K562 (cell line): ENCODE measurements at regions not wholly inside any gene's neighbourhood (a gene's known extent, or its start where the extent isn't known, plus 50 kb on each side); places are given as distances from the start of the nearest gene placed in this dataset.

ENCODE experiments used
- ATAC-seq: fragments of 200-7000 bp; cut with Tn5 transposase; 3 replicates; pipeline ENCODE4 v1.9.1; 2020; ENCODE audit warnings: moderate library complexity
- BruUV-seq: library from RNA; stranded (reverse); fragments of 400-500 nt; replicated peaks from 2 replicates; lab custom pipeline; 2021; lab: Mats Ljungman, UMichigan
- CTCF ChIA-PET: fragments of 300-600 bp; formaldehyde crosslinking; extraction: SDS; loops from one replicate; lab custom pipeline; 2021; ENCODE audit warnings: low intra/inter-chr PET ratio; lab: Yijun Ruan, JAX
- POLR2A ChIA-PET: fragments of 300-600, 350-650 bp; sonication (Branson Sonifier 250); formaldehyde crosslinking; extraction: SDS; loops from one replicate; lab custom pipeline; 2021; ENCODE audit warnings: antibody characterized with exemption, inconsistent platforms; lab: Yijun Ruan, JAX
- DNase-seq, 4 experiments: peaks; one replicate each; pipeline versions ENCODE4 v3.0.0 to v3.0.0-alpha.2; 2011 to 2018; ENCODE audit warnings: low spot score in 3 of 4, mixed read lengths in 3 of 4; ENCODE audit errors: extremely low read depth in 1 of 4
- FAIRE-seq: peaks from 2 replicates; lab custom pipeline; 2011; peaks lifted over from hg19 to GRCh38; lab: Jason Lieb, UNC
- H2AFZ ChIP-seq: 2 replicates; pipeline ENCODE4 v1.6.0; 2011; ENCODE audit warnings: low read depth, low read length, control low read depth, inconsistent platforms
- H3K27ac ChIP-seq: fragments of 200-600 bp; 3 replicates; pipeline ENCODE4 v1.8.0; 2011; ENCODE audit warnings: low read depth, mild to moderate bottlenecking, control low read depth, inconsistent platforms, low read length, moderate library complexity, mixed read lengths; ENCODE audit errors: extremely low read depth
- H3K27me3 ChIP-seq, 2 experiments: fragments of 300-600 bp in 1 of 2; 2 replicates in 1 of 2; 3 replicates in 1 of 2; pipeline versions ENCODE4 v1.6.0 to v1.8.0; 2011; ENCODE audit warnings: inconsistent platforms in 2 of 2, low read length in 2 of 2, mild to moderate bottlenecking in 1 of 2, mixed read lengths in 1 of 2, moderate library complexity in 1 of 2; ENCODE audit not compliant: control insufficient read depth in 2 of 2, insufficient read depth in 2 of 2
- H3K36me3 ChIP-seq: fragments of 300-600 bp; 3 replicates; pipeline ENCODE4 v1.8.0; 2011; ENCODE audit warnings: mild to moderate bottlenecking, low read length, inconsistent platforms; ENCODE audit not compliant: control insufficient read depth, insufficient read depth
- H3K4me1 ChIP-seq, 2 experiments: fragments of 200-600 bp in 1 of 2; replicated peaks in 1 of 2; 2 replicates in 1 of 2; 3 replicates in 1 of 2; pipeline versions ENCODE4 v1.5.1 to v1.8.0; 2011; ENCODE audit warnings: inconsistent platforms in 2 of 2, low read length in 2 of 2, mild to moderate bottlenecking in 1 of 2, mixed read lengths in 1 of 2, moderate library complexity in 1 of 2; ENCODE audit not compliant: control insufficient read depth in 2 of 2, insufficient read depth in 2 of 2
- H3K4me2 ChIP-seq: 2 replicates; pipeline ENCODE4 v1.6.1; 2011; ENCODE audit warnings: low read length, control low read depth, inconsistent platforms, mixed read lengths; ENCODE audit not compliant: insufficient read depth
- H3K4me3 ChIP-seq: fragments of 200-600 bp; sonication (generic), shearing (Covaris generic); 2 replicates; pipeline ENCODE4 v1.5.1; 2016; ENCODE audit warnings: control low read depth, inconsistent platforms
- H3K79me2 ChIP-seq: fragments of 200-600 bp; 3 replicates; pipeline ENCODE4 v1.8.0; 2011; ENCODE audit warnings: low read length, inconsistent platforms; ENCODE audit not compliant: control insufficient read depth, insufficient read depth
- H3K9ac ChIP-seq, 2 experiments: 2 replicates each; pipeline versions ENCODE4 v1.6.0 to v1.6.1; 2011; ENCODE audit warnings: low read depth in 2 of 2, low read length in 2 of 2, control low read depth in 1 of 2, inconsistent platforms in 1 of 2, mild to moderate bottlenecking in 1 of 2, mixed read lengths in 1 of 2; ENCODE audit not compliant: insufficient read depth in 1 of 2
- H3K9me1 ChIP-seq: one replicate; pipeline ENCODE4 v1.6.0; 2011; ENCODE audit warnings: inconsistent platforms, mild to moderate bottlenecking, low read length, moderate library complexity; ENCODE audit not compliant: control insufficient read depth, insufficient read depth
- H3K9me3 ChIP-seq: replicated peaks from 2 replicates; pipeline ENCODE4 v1.5.1; 2011; ENCODE audit warnings: low read depth, low read length, inconsistent platforms; ENCODE audit not compliant: control insufficient read depth, insufficient read depth
- H4K20me1 ChIP-seq: replicated peaks from 2 replicates; pipeline ENCODE4 v1.6.1; 2011; ENCODE audit warnings: low read length, inconsistent platforms, mixed read lengths; ENCODE audit not compliant: control insufficient read depth, insufficient read depth
- DMBX1 ChIP-seq: fragments of 250-450 bp; sonication (Bioruptor Pico); IDR thresholded peaks from 2 replicates; pipeline ENCODE4 v1.8.0; 2022; ENCODE audit warnings: inconsistent platforms, mild to moderate bottlenecking, moderate library complexity, borderline replicate concordance
- GATAD2A ChIP-seq: fragments of 450-650 bp; IDR thresholded peaks from 2 replicates; pipeline ENCODE4 v1.6.1; 2017
- MTA1 ChIP-seq: fragments of 450-650 bp; IDR thresholded peaks from 2 replicates; pipeline ENCODE4 v1.6.1; 2017; ENCODE audit warnings: borderline replicate concordance
- NR2C1 ChIP-seq, 2 experiments: fragments of 450-650 bp; IDR thresholded peaks; 2 replicates each; pipeline ENCODE4 v1.6.1; 2017; ENCODE audit warnings: mild to moderate bottlenecking in 2 of 2, antibody characterized with exemption in 1 of 2, inconsistent platforms in 1 of 2, missing compliant biosample characterization in 1 of 2, missing genetic modification characterization in 1 of 2
- PCBP1 ChIP-seq: fragments of 200-400 bp; formaldehyde crosslinking; IDR thresholded peaks from 2 replicates; pipeline ENCODE4 v1.6.1; 2018; ENCODE audit warnings: mild to moderate bottlenecking, low read depth, low read length; ENCODE audit not compliant: poor library complexity, severe bottlenecking
- SIN3B ChIP-seq: fragments of 450-650 bp; IDR thresholded peaks from 2 replicates; pipeline ENCODE4 v1.6.1; 2017; ENCODE audit warnings: low read depth, mild to moderate bottlenecking, moderate library complexity
- SREBF2 ChIP-seq: sonication (generic); formaldehyde crosslinking; IDR thresholded peaks from 2 replicates; pipeline ENCODE4 v1.4.0; 2020; ENCODE audit warnings: mild to moderate bottlenecking, missing genetic modification reagents
- SRSF1 ChIP-seq: fragments of 200-400 bp; formaldehyde crosslinking; IDR thresholded peaks from 2 replicates; pipeline ENCODE4 v1.6.1; 2017; ENCODE audit warnings: mild to moderate bottlenecking, low read depth, low read length, moderate library complexity
- TBP ChIP-seq: optimal IDR thresholded peaks from 2 replicates; pipeline ENCODE3; 2011; ENCODE audit warnings: low read depth, low read length, improper control_type of control experiment
- ZBTB8A ChIP-seq: fragments of 450-650 bp; IDR thresholded peaks from 2 replicates; pipeline ENCODE4 v1.6.1; 2018; ENCODE audit warnings: mild to moderate bottlenecking, moderate library complexity; ENCODE audit not compliant: partially characterized antibody
- ZEB2 ChIP-seq: fragments of 450-650 bp; IDR thresholded peaks from 2 replicates; pipeline ENCODE4 v1.6.1; 2016
- ZFP1 ChIP-seq: fragments of 450-650 bp; formaldehyde crosslinking; IDR thresholded peaks from 2 replicates; pipeline ENCODE4 v1.4.0; 2020; ENCODE audit warnings: mild to moderate bottlenecking, mixed read lengths
- ZSCAN29 ChIP-seq: fragments of 450-650 bp; IDR thresholded peaks from 2 replicates; pipeline ENCODE4 v1.6.1; 2017
- WGBS: fragments of 100-300 bp; shearing (Covaris generic); methylation state at CpG from one replicate; pipeline ENCODE4 v1.1.6; 2016; ENCODE audit warnings: low coverage, mixed read lengths; ENCODE audit not compliant: insufficient coverage; ENCODE audit errors: missing lambda C conversion rate; 5-methylcytosine and 5-hydroxymethylcytosine counted together
- in situ Hi-C: fragments of 300-500 bp; cut with MboI; formaldehyde crosslinking; loops from 4 replicates; pipeline ENCODE4 v1.15.0; 2018; ENCODE audit warnings: inconsistent platforms, mixed read lengths
- intact Hi-C: fragments of 100-400 bp; cut with micrococcal nuclease; formaldehyde crosslinking; loops from 2 replicates; pipeline ENCODE4 v1.14.2; 2022
- TF ChIP-seq, protein P1 (sequence below): fragments of 250-450 bp; sonication (Bioruptor Pico); IDR thresholded peaks from 2 replicates; pipeline ENCODE4 v1.5.0; 2021; ENCODE audit warnings: mild to moderate bottlenecking, borderline replicate concordance
- TF ChIP-seq, protein P2 (sequence below), 3 experiments: fragments of 200-800 bp in 1 of 3; fragments of 250-450 bp in 1 of 3; fragments of 450-650 bp in 1 of 3; sonication (Bioruptor Pico) in 1 of 3; sonication (Bioruptor generic) in 1 of 3; formaldehyde crosslinking in 1 of 3; IDR thresholded peaks; 2 replicates each; pipeline versions ENCODE4 v1.6.1 to v1.8.0; 2016 to 2022; ENCODE audit warnings: mild to moderate bottlenecking in 2 of 3, missing genetic modification characterization in 2 of 3, missing compliant biosample characterization in 1 of 3, moderate library complexity in 1 of 3
- TF ChIP-seq, protein P3 (sequence below): sonication (generic); formaldehyde crosslinking; IDR thresholded peaks from 2 replicates; pipeline ENCODE4 v1.8.0; 2022; ENCODE audit warnings: missing genetic modification reagents, mild to moderate bottlenecking, moderate library complexity, borderline replicate concordance

DNA sequence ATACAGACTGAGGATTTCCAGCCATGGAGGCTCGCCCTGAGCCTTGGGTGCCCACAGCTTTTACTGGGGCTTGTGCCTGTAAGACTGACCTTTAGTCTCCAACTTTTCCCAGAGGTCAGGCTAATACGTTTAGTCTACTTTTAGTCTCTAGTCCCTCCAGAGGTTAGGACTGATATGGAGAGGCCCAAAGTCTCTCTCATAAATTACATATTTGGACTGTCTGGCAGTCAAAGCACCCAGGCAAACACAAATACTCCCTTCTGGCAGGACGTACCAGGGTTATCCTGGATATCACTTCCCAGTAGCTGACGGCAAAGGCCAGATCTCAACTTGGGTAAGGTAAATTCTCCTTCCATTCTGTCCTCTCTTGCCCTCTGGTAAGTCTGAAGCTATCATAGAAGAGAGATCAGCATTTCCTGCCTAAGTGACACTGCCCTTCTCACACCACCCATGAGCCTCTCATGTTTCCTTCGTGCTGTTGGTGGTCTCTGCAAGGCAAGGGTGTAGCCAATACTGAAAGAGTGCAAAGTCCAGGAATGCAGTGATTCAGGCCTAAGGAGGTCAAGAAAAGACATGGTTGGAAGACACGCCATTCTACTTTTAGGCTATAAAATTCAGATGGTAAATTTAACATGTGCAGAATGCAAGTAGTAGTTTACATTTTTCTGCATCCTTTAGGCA lies 69.3 kb upstream of the NEDD4L start:
- BruUV-seq = no TSS peak
- TF ChIP-seq, protein P1, sequence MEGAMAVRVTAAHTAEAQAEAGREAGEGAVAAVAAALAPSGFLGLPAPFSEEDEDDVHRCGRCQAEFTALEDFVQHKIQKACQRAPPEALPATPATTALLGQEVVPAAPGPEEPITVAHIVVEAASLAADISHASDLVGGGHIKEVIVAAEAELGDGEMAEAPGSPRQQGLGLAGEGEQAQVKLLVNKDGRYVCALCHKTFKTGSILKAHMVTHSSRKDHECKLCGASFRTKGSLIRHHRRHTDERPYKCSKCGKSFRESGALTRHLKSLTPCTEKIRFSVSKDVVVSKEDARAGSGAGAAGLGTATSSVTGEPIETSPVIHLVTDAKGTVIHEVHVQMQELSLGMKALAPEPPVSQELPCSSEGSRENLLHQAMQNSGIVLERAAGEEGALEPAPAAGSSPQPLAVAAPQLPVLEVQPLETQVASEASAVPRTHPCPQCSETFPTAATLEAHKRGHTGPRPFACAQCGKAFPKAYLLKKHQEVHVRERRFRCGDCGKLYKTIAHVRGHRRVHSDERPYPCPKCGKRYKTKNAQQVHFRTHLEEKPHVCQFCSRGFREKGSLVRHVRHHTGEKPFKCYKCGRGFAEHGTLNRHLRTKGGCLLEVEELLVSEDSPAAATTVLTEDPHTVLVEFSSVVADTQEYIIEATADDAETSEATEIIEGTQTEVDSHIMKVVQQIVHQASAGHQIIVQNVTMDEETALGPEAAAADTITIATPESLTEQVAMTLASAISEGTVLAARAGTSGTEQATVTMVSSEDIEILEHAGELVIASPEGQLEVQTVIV = no peak
- TF ChIP-seq ZFP1 = no peak
- TF ChIP-seq NR2C1 (IDR thresholded peaks at IDR 0.05) = no peak
- no peak for TF ChIP-seq NR2C1 (tag; IDR thresholded peaks at IDR 0.05)
- no peak for TF ChIP-seq TBP
- no peak for TF ChIP-seq ZEB2
- TF ChIP-seq, protein P2, sequence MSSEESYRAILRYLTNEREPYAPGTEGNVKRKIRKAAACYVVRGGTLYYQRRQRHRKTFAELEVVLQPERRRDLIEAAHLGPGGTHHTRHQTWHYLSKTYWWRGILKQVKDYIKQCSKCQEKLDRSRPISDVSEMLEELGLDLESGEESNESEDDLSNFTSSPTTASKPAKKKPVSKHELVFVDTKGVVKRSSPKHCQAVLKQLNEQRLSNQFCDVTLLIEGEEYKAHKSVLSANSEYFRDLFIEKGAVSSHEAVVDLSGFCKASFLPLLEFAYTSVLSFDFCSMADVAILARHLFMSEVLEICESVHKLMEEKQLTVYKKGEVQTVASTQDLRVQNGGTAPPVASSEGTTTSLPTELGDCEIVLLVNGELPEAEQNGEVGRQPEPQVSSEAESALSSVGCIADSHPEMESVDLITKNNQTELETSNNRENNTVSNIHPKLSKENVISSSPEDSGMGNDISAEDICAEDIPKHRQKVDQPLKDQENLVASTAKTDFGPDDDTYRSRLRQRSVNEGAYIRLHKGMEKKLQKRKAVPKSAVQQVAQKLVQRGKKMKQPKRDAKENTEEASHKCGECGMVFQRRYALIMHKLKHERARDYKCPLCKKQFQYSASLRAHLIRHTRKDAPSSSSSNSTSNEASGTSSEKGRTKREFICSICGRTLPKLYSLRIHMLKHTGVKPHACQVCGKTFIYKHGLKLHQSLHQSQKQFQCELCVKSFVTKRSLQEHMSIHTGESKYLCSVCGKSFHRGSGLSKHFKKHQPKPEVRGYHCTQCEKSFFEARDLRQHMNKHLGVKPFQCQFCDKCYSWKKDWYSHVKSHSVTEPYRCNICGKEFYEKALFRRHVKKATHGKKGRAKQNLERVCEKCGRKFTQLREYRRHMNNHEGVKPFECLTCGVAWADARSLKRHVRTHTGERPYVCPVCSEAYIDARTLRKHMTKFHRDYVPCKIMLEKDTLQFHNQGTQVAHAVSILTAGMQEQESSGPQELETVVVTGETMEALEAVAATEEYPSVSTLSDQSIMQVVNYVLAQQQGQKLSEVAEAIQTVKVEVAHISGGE (CRISPR knock-in tag; IDR thresholded peaks at IDR 0.05) = no peak
- no peak for TF ChIP-seq MTA1
- TF ChIP-seq SRSF1 = no peak
- TF ChIP-seq SIN3B = no peak
- no peak for TF ChIP-seq ZSCAN29
- TF ChIP-seq DMBX1 (CRISPR knock-in tag) = no peak
- no peak for TF ChIP-seq GATAD2A
- no peak for TF ChIP-seq SREBF2
- TF ChIP-seq, protein P3, sequence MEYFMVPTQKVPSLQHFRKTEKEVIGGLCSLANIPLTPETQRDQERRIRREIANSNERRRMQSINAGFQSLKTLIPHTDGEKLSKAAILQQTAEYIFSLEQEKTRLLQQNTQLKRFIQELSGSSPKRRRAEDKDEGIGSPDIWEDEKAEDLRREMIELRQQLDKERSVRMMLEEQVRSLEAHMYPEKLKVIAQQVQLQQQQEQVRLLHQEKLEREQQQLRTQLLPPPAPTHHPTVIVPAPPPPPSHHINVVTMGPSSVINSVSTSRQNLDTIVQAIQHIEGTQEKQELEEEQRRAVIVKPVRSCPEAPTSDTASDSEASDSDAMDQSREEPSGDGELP (CRISPR knock-in tag) = no peak
- TF ChIP-seq ZBTB8A = no peak
- no peak for TF ChIP-seq PCBP1

More for the DNA sequence above, 69.3 kb upstream of the NEDD4L start:
- H3K27ac ChIP-seq = no peak overlapping the region
- intact Hi-C loops (loop anchor here (5.0 kb wide), 2 partner anchors 68 to 148 kb away; partner anchors contain the start of gene NEDD4L), in situ Hi-C loops (no loop called here)
- CTCF ChIA-PET = no interaction called here
- H3K79me2 ChIP-seq = no peaks in the 10 kb centered on the region
- no peak for DNase-seq
- H2AFZ ChIP-seq = no peak overlapping the region
- H3K4me3 ChIP-seq = no peak overlapping the region
- POLR2A ChIA-PET = interaction anchor here (1.4 kb wide), 1 partner anchor 16 kb away, joined by 3 read pairs; no protein-coding TSS in a partner anchor
- no peaks in the 10 kb centered on the region for H4K20me1 ChIP-seq
- no peak for FAIRE-seq
- H3K4me1 ChIP-seq = no peaks in the 10 kb centered on the region; a peak in 1 of 5 replicates
- no peaks in the 10 kb centered on the region for H3K36me3 ChIP-seq
- no peak overlapping the region for H3K9ac ChIP-seq
- no peaks in the 10 kb centered on the region for H3K9me1 ChIP-seq
- no peaks in the 10 kb centered on the region for H3K27me3 ChIP-seq
- no peak overlapping the region for H3K4me2 ChIP-seq
- no peaks in the 10 kb centered on the region for H3K9me3 ChIP-seq
- WGBS = 32% methylated on average over 6 of the region's 6 CpGs
- no peak for ATAC-seq
